HFFc6 (cell line): ENCODE measurements at regions not wholly inside any gene's neighbourhood (a gene's known extent, or its start where the extent isn't known, plus 50 kb on each side); places are given as distances from the start of the nearest gene placed in this dataset.

Experiments used
- DNase-seq: peaks from one replicate; pipeline ENCODE4 v3.0.0-alpha.2; 2018
- H3K27ac Mint-ChIP-seq: 2 replicates; pipeline ENCODE4 v1.8.0; 2020; ENCODE audit warnings: mild to moderate bottlenecking, mixed read lengths
- H3K27me3 Mint-ChIP-seq: 2 replicates; pipeline ENCODE4 v1.8.0; 2021; ENCODE audit warnings: mild to moderate bottlenecking, moderate library complexity, mixed read lengths; ENCODE audit not compliant: insufficient read depth
- H3K36me3 Mint-ChIP-seq: 2 replicates; pipeline ENCODE4 v1.8.0; 2021; ENCODE audit warnings: low read depth, mixed read lengths
- H3K4me1 Mint-ChIP-seq: 2 replicates; pipeline ENCODE4 v1.8.0; 2020; ENCODE audit warnings: low read depth, mixed read lengths
- H3K4me3 Mint-ChIP-seq: 2 replicates; pipeline ENCODE4 v1.8.0; 2020; ENCODE audit warnings: mild to moderate bottlenecking, moderate library complexity, mixed read lengths
- H3K9me3 Mint-ChIP-seq: 2 replicates; pipeline ENCODE4 v1.8.0; 2020; ENCODE audit warnings: mild to moderate bottlenecking, mixed read lengths
- TF ChIP-seq, protein P1 (sequence below): fragments of 200-600 bp; sonication (generic); IDR thresholded peaks from 2 replicates; pipeline ENCODE4 v1.5.0; 2021; ENCODE audit warnings: antibody characterized with exemption, mild to moderate bottlenecking

DNA sequence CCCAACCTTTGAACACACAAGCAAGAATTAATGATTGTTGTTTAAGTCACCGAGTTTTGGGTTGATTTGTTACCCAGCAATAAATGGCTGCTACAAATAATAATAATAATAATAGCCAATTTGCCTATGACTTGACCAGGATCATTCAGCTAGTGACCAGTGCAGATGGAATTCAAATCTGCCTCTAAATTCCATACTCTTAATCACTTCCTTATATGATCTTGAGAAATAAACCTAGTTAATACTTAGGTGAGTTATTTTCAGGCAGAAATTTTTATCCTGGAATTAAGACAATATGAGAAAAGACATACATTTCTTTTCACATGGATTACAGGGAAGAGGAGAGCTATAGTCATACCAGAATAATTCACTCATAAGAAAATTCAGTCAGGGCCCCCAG, 116.0 kb upstream of the GALNT15 start:
- peaks cover 4% of the 10 kb centered on the region for H3K36me3 Mint-ChIP-seq
- no peaks in the 10 kb centered on the region; the same call in 1 of the 2 replicates for H3K27me3 Mint-ChIP-seq
- H3K27ac Mint-ChIP-seq, result peak overlapping the region; percentile 99
- peaks cover 13% of the 10 kb centered on the region for H3K9me3 Mint-ChIP-seq
- TF ChIP-seq, protein P1, sequence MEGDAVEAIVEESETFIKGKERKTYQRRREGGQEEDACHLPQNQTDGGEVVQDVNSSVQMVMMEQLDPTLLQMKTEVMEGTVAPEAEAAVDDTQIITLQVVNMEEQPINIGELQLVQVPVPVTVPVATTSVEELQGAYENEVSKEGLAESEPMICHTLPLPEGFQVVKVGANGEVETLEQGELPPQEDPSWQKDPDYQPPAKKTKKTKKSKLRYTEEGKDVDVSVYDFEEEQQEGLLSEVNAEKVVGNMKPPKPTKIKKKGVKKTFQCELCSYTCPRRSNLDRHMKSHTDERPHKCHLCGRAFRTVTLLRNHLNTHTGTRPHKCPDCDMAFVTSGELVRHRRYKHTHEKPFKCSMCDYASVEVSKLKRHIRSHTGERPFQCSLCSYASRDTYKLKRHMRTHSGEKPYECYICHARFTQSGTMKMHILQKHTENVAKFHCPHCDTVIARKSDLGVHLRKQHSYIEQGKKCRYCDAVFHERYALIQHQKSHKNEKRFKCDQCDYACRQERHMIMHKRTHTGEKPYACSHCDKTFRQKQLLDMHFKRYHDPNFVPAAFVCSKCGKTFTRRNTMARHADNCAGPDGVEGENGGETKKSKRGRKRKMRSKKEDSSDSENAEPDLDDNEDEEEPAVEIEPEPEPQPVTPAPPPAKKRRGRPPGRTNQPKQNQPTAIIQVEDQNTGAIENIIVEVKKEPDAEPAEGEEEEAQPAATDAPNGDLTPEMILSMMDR, result no peak
- peak overlapping the region; percentile 67 for H3K4me3 Mint-ChIP-seq
- H3K4me1 Mint-ChIP-seq, result peaks cover 86% of the 10 kb centered on the region
- peak; percentile 55 for DNase-seq

DNA sequence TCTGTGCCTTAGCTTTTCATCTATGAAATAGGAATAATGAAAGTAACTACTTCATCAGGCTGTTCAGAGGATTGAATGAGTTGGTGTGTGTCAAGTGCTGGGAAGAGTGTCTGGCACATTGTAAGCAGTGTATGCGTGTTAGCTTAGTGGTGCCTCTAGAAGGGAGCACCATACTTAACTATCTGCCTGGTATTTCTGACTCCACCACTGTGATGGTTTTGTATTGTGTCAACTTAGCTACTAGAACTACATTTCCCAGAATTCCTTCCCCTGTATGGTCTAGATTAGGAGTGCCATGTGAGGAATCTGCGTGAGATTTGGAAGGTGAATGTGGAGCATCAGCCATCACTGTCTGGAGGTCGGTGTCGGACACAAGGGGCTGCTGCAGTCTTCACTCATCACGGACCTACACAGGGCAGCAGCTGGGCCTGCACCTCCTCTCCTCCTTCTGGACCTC, 115.4 kb upstream of the GALNT15 start:
- H3K36me3 Mint-ChIP-seq, result peaks cover 4% of the 10 kb centered on the region

DNA sequence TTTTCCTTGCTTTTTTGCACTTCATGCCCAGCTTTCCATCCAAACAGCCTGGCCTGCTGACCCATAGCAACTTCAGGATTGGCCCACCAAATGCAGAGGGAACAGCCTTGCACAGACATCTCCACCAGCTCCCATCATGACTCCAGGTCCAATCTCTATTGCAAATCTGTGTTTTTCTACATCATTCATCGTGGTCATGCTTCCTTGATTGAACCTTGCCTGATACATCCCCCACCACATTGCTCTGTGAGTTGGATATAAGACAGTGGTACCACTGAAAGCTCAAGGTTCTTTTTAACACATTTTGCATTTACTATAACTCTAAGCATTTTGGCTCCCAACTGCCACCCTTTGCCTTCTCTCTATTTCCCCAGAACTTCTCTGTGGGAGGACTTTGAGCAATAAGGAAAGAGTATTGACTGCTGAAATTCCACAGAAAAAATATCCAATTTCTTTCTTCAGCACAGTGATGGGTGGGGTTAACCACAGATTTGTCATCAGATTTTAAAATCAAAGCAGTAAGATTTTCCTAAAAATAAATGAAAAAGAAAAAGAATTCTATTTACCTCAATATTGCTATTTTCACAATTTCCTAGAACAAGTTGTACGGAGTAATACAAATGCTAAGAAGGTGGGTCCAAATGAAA, 114.6 kb upstream of the GALNT15 start:
- peaks cover 4% of the 10 kb centered on the region for H3K36me3 Mint-ChIP-seq
- H3K4me3 Mint-ChIP-seq, result peak overlapping the region; percentile 67
- H3K4me1 Mint-ChIP-seq, result peaks cover 85% of the 10 kb centered on the region
- DNase-seq, result no peak
- peak overlapping the region; percentile 99 for H3K27ac Mint-ChIP-seq
- peaks cover 13% of the 10 kb centered on the region for H3K9me3 Mint-ChIP-seq
- no peaks in the 10 kb centered on the region; the same call in 1 of the 2 replicates for H3K27me3 Mint-ChIP-seq
- TF ChIP-seq, protein P1, result no peak

More for the DNA sequence above, 115.4 kb upstream of the GALNT15 start:
- H3K9me3 Mint-ChIP-seq, result peaks cover 13% of the 10 kb centered on the region
- no peaks in the 10 kb centered on the region; the same call in 1 of the 2 replicates for H3K27me3 Mint-ChIP-seq
- TF ChIP-seq, protein P1, result no peak
- peak overlapping the region; percentile 67 for H3K4me3 Mint-ChIP-seq
- H3K27ac Mint-ChIP-seq, result peak overlapping the region; percentile 99
- no peak for DNase-seq
- peaks cover 85% of the 10 kb centered on the region for H3K4me1 Mint-ChIP-seq

DNA sequence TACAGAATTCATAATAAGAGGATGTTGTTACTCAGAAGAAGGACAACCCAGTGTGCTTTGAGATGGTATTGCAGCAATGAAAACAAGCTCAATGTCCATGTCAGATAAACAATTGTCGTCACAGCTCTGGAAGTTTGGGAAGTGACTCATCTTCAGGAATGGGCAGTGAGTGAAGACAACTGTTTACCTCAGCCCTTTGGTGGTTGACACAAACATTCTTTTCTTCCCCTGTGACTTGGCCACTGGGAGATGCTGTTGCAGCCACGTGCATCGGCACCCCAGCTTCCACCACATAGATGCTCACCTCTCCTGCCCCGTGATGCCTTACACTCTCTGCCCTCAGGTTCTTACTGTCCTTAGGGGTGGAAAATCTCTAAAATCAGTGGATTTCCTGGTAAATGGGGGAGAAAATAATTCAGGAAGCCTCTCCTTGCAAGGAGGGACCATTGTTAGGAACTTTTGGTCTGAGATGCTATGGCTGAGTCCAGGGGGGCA, 114.1 kb upstream of the GALNT15 start:
- Mint-ChIP-seq H3K27me3 (no peaks in the 10 kb centered on the region; the same call in 1 of the 2 replicates), H3K27ac (peak overlapping the region; percentile 99), H3K36me3 (peaks cover 4% of the 10 kb centered on the region), H3K4me3 (peak overlapping the region; percentile 80), H3K9me3 (peaks cover 13% of the 10 kb centered on the region), H3K4me1 (peaks cover 87% of the 10 kb centered on the region)
- peak; percentile 100 for DNase-seq
- TF ChIP-seq, protein P1, result peak; percentile 78

DNA sequence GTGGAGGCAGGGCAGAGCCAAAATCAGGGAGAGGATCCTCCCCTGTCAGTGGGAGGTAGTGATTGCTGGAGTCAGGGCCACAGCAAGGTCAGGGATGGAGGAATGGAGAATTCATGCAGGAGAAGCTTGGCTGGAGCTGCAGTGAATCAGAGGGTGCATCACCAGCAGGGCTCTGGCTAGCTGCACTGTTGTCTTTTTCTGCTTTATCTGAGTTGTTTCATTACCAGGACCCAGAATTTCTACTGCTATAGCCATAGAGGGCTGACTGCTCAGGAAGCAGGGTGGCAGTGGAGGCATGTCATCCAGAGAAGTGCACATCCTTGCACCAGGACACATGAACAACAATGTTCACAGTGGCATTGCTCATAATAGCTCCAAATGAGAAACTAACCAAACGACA, 113.5 kb upstream of the GALNT15 start:
- Mint-ChIP-seq H3K9me3 (peaks cover 13% of the 10 kb centered on the region), H3K27ac (peak overlapping the region; percentile 99), H3K36me3 (peaks cover 4% of the 10 kb centered on the region), H3K27me3 (no peaks in the 10 kb centered on the region; the same call in 1 of the 2 replicates), H3K4me3 (peak overlapping the region; percentile 80), H3K4me1 (peaks cover 87% of the 10 kb centered on the region)
- TF ChIP-seq, protein P1, result no peak
- peak; percentile 91 for DNase-seq
